Right atrium auricular region (tissue), 2 donors: ENCODE measurements at regions not wholly inside any gene's neighbourhood (a gene's known extent, or its start where the extent isn't known, plus 50 kb on each side); places are given as distances from the start of the nearest gene placed in this dataset.

Experiments
- DNase-seq: peaks from one replicate; pipeline ENCODE4 v3.0.0-alpha.2; 2019; ENCODE audit warnings: low spot score
- H3K27ac ChIP-seq, 2 donors: fragments of 200-600 bp; sonication (generic); 1 replicate in 1 of 2; 2 replicates in 1 of 2; pipeline ENCODE4 v1.5.1; 2016 to 2019
- H3K27me3 ChIP-seq, 2 donors: fragments of 200-600 bp; sonication (generic); one replicate each; pipeline versions ENCODE4 v1.5.1 to v1.6.0; 2017 to 2019
- H3K36me3 ChIP-seq: fragments of 200-600 bp; sonication (generic); one replicate; pipeline ENCODE4 v1.5.1; 2016
- H3K4me1 ChIP-seq, 2 donors: fragments of 200-600 bp; sonication (generic); one replicate each; pipeline versions ENCODE4 v1.5.1 to v1.6.0; 2017 to 2019
- H3K4me3 ChIP-seq, 2 donors: fragments of 200-600 bp; sonication (generic); 1 replicate in 1 of 2; 2 replicates in 1 of 2; pipeline ENCODE4 v1.5.1; 2017 to 2019; ENCODE audit warnings: mild to moderate bottlenecking in 1 of 2, moderate library complexity in 1 of 2
- H3K9me3 ChIP-seq, 2 donors: fragments of 200-600 bp; sonication (generic); one replicate each; pipeline ENCODE4 v1.5.1; 2019
- TF ChIP-seq, protein P1 (sequence below), 2 donors: fragments of 200-600 bp; sonication (generic); IDR thresholded peaks; one replicate each; pipeline ENCODE4 v1.5.1; 2019; ENCODE audit warnings: antibody characterized with exemption in 2 of 2

- H3K9me3 ChIP-seq = peaks cover 0 to 14% of the 10 kb centered on the region in 2 donors
- no peaks in the 10 kb centered on the region for H3K27me3 ChIP-seq
- no peak overlapping the region for H3K27ac ChIP-seq
- no peaks in the 10 kb centered on the region for H3K36me3 ChIP-seq
- no peaks in the 10 kb centered on the region for H3K4me1 ChIP-seq
- TF ChIP-seq, protein P1, sequence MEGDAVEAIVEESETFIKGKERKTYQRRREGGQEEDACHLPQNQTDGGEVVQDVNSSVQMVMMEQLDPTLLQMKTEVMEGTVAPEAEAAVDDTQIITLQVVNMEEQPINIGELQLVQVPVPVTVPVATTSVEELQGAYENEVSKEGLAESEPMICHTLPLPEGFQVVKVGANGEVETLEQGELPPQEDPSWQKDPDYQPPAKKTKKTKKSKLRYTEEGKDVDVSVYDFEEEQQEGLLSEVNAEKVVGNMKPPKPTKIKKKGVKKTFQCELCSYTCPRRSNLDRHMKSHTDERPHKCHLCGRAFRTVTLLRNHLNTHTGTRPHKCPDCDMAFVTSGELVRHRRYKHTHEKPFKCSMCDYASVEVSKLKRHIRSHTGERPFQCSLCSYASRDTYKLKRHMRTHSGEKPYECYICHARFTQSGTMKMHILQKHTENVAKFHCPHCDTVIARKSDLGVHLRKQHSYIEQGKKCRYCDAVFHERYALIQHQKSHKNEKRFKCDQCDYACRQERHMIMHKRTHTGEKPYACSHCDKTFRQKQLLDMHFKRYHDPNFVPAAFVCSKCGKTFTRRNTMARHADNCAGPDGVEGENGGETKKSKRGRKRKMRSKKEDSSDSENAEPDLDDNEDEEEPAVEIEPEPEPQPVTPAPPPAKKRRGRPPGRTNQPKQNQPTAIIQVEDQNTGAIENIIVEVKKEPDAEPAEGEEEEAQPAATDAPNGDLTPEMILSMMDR (IDR thresholded peaks at IDR 0.05) = no peak
- no peak for DNase-seq
- H3K4me3 ChIP-seq = no peak overlapping the region
Observed at GRCh38 chr2:15009681-15010080, 377.2 kb downstream of the LRATD1 start.

DNA sequence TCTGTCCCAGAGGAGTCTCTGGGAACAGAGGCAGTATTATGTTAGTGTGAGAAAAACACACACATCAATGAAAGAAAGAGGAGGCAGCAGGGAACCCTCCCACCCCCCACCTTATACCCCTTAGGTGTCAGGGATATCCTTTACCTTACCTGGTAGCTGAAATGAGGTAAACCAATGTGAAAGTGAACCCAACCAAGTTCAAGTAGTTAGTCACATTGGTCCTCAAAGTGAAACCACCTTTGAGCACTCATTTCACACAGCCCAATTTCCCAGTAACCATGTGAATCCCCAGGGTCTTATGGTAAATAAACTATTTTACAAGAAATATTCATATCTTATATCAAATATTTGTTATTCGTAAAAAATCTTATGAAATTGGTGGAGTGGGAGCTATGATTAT, 377.8 kb downstream of the LRATD1 start:
- Histone ChIP-seq H3K36me3 (no peaks in the 10 kb centered on the region), H3K4me1 (no peaks in the 10 kb centered on the region), H3K9me3 (peaks cover 0 to 14% of the 10 kb centered on the region in 2 donors), H3K27me3 (no peaks in the 10 kb centered on the region), H3K4me3 (no peak overlapping the region), H3K27ac (no peak overlapping the region)
- TF ChIP-seq, protein P1 (IDR thresholded peaks at IDR 0.05) = no peak
- DNase-seq = no peak

GRCh38 chr2:15018814-15019213, 386.3 kb downstream of the LRATD1 start:
- TF ChIP-seq, protein P1 (IDR thresholded peaks at IDR 0.05) = no peak
- H3K27ac ChIP-seq = no peak overlapping the region
- no peaks in the 10 kb centered on the region for H3K36me3 ChIP-seq
- H3K9me3 ChIP-seq = peaks cover 0 to 4% of the 10 kb centered on the region in 2 donors
- no peaks in the 10 kb centered on the region for H3K4me1 ChIP-seq
- H3K27me3 ChIP-seq = no peaks in the 10 kb centered on the region
- DNase-seq = no peak
- H3K4me3 ChIP-seq = no peak overlapping the region

- Histone ChIP-seq H3K4me3 (no peak overlapping the region), H3K9me3 (no peaks in the 10 kb centered on the region), H3K27me3 (no peaks in the 10 kb centered on the region), H3K36me3 (no peaks in the 10 kb centered on the region), H3K27ac (no peak overlapping the region), H3K4me1 (no peaks in the 10 kb centered on the region)
- no peak for DNase-seq
- TF ChIP-seq, protein P1 (IDR thresholded peaks at IDR 0.05) = no peak
Observed at GRCh38 chr2:15023221-15023620, 390.7 kb downstream of the LRATD1 start.

DNA sequence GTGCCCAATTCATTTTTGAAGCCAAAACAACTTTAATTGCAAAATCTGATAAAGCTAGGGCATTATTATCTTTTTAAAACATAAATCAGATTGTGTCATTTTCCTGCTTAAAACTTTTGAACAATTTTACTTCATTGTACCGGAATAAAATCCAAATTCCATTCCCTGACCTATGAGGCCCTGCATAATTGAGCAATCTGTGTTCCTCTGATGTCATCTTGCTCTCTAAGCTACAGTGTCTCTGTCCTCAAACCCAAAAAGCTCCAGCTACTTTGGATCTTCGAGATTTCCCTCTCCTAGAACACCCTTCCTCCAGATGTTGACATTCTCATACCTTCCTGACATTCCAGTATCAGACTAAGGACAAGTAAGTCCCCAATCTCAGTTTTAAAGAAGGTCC, 395.9 kb downstream of the LRATD1 start:
- no peaks in the 10 kb centered on the region for H3K4me1 ChIP-seq
- TF ChIP-seq, protein P1 (IDR thresholded peaks at IDR 0.05) = no peak
- H3K9me3 ChIP-seq = no peaks in the 10 kb centered on the region
- no peak overlapping the region for H3K4me3 ChIP-seq
- H3K27ac ChIP-seq = no peak overlapping the region
- no peaks in the 10 kb centered on the region for H3K36me3 ChIP-seq
- no peaks in the 10 kb centered on the region for H3K27me3 ChIP-seq
- no peak for DNase-seq

- Histone ChIP-seq H3K4me1 (no peaks in the 10 kb centered on the region), H3K27ac (no peak overlapping the region), H3K27me3 (no peaks in the 10 kb centered on the region), H3K9me3 (no peaks in the 10 kb centered on the region), H3K36me3 (no peaks in the 10 kb centered on the region), H3K4me3 (no peak overlapping the region)
- no peak for DNase-seq
- TF ChIP-seq, protein P1 (IDR thresholded peaks at IDR 0.05) = no peak
Observed at GRCh38 chr2:15031745-15032240, 399.3 kb downstream of the LRATD1 start.
